Tibial nerve (tissue), 4 donors: ENCODE measurements at regions not wholly inside any gene's neighbourhood (a gene's known extent, or its start where the extent isn't known, plus 50 kb on each side); places are given as distances from the start of the nearest gene placed in this dataset.

ENCODE experiments used
- DNase-seq, 2 donors: peaks; one replicate each; pipeline ENCODE4 v3.0.0-alpha.2; 2019; ENCODE audit warnings: low spot score in 2 of 2
- H3K27ac ChIP-seq, 4 donors: fragments of 200-600 bp; sonication (generic) in 3 of 4; one replicate each; pipeline ENCODE4 v1.5.1; 2017 to 2019; ENCODE audit warnings: mild to moderate bottlenecking in 1 of 4
- H3K27me3 ChIP-seq, 2 donors: fragments of 200-600 bp; sonication (generic) in 1 of 2; one replicate each; pipeline versions ENCODE4 v1.5.1 to v1.6.0; 2017 to 2019
- H3K36me3 ChIP-seq, 3 donors: fragments of 200-600 bp; sonication (generic); one replicate each; pipeline ENCODE4 v1.5.1; 2018 to 2019
- H3K4me1 ChIP-seq, 4 donors: fragments of 200-600 bp; sonication (generic) in 3 of 4; one replicate each; pipeline ENCODE4 v1.5.1; 2017 to 2019
- H3K4me3 ChIP-seq, 4 donors: fragments of 200-600 bp; sonication (generic) in 3 of 4; one replicate each; pipeline ENCODE4 v1.5.1; 2017 to 2019; ENCODE audit warnings: mild to moderate bottlenecking in 1 of 4, moderate library complexity in 1 of 4
- H3K9me3 ChIP-seq, 4 donors: fragments of 200-600 bp; sonication (generic) in 3 of 4; one replicate each; pipeline ENCODE4 v1.5.1; 2017 to 2019
- EP300 ChIP-seq, 2 donors: sonication (generic); formaldehyde crosslinking; IDR thresholded peaks; one replicate each; pipeline ENCODE4 v1.6.1; 2017; ENCODE audit warnings: antibody characterized with exemption in 2 of 2, mild to moderate bottlenecking in 1 of 2
- POLR2A ChIP-seq, 2 donors: fragments of 450-650 bp; IDR thresholded peaks; one replicate each; pipeline ENCODE4 v1.6.1; 2017; ENCODE audit warnings: antibody characterized with exemption in 2 of 2, mild to moderate bottlenecking in 2 of 2, moderate library complexity in 2 of 2
- WGBS, 2 donors: methylation state at CpG; one replicate each; pipeline ENCODE4 v1.1.5; 2018; 5-methylcytosine and 5-hydroxymethylcytosine counted together
- TF ChIP-seq, protein P1 (sequence below), 5 experiments: fragments of 200-600 bp in 3 of 5; fragments of 450-650 bp in 2 of 5; sonication (generic) in 3 of 5; IDR thresholded peaks; one replicate each; pipeline ENCODE4 v1.5.1; 2016 to 2019; ENCODE audit warnings: antibody characterized with exemption in 5 of 5, mild to moderate bottlenecking in 3 of 5, moderate library complexity in 2 of 5

GRCh38 chr3:109596991-109597390 lies 259.6 kb upstream of the DPPA4 start:
- H3K9me3 ChIP-seq, result peaks cover 0 to 8% (median 2%) of the 10 kb centered on the region in 4 donors
- TF ChIP-seq EP300 (IDR thresholded peaks at IDR 0.05) (no peak), POLR2A (IDR thresholded peaks at IDR 0.05) (no peak)
- TF ChIP-seq, protein P1, sequence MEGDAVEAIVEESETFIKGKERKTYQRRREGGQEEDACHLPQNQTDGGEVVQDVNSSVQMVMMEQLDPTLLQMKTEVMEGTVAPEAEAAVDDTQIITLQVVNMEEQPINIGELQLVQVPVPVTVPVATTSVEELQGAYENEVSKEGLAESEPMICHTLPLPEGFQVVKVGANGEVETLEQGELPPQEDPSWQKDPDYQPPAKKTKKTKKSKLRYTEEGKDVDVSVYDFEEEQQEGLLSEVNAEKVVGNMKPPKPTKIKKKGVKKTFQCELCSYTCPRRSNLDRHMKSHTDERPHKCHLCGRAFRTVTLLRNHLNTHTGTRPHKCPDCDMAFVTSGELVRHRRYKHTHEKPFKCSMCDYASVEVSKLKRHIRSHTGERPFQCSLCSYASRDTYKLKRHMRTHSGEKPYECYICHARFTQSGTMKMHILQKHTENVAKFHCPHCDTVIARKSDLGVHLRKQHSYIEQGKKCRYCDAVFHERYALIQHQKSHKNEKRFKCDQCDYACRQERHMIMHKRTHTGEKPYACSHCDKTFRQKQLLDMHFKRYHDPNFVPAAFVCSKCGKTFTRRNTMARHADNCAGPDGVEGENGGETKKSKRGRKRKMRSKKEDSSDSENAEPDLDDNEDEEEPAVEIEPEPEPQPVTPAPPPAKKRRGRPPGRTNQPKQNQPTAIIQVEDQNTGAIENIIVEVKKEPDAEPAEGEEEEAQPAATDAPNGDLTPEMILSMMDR (IDR thresholded peaks at IDR 0.05), result no peak
- 65 to 70% methylated on average over 4 of the region's 4 CpGs for WGBS, 2 donors

DNA sequence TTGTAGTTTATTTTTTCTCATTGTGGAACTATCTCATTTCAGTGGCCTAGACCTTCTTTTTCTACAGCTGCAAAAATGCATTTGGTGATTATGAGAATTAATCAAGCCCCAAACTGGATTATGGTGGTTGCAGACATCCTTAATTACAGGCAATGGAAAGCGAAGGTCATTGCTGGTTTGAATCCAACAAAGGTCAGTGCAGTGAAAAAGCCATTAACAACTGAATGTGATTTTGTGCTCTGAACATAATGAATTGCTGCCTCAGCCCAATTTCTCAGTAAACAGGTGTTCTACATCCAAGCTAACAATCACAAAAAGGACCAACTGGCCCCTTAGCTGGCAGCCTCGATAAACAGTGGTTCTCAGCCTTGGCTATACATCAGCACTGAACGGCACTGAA lies 260.1 kb upstream of the DPPA4 start:
- DNase-seq, result no peak
- TF ChIP-seq, protein P1 (IDR thresholded peaks at IDR 0.05), result no peak
- TF ChIP-seq EP300 (IDR thresholded peaks at IDR 0.05) (no peak), POLR2A (IDR thresholded peaks at IDR 0.05) (no peak)
- H3K27ac ChIP-seq, result no peak overlapping the region
- no peak overlapping the region for H3K4me3 ChIP-seq
- H3K4me1 ChIP-seq, result no peaks in the 10 kb centered on the region
- 43 to 62% methylated on average over 3 of the region's 3 CpGs for WGBS, 2 donors
- no peaks in the 10 kb centered on the region for H3K27me3 ChIP-seq
- no peaks in the 10 kb centered on the region for H3K36me3 ChIP-seq
- H3K9me3 ChIP-seq, result peaks cover 0 to 8% (median 2%) of the 10 kb centered on the region in 4 donors

More at GRCh38 chr3:109596991-109597390, 259.6 kb upstream of the DPPA4 start:
- no peak overlapping the region for H3K27ac ChIP-seq
- no peak overlapping the region for H3K4me3 ChIP-seq
- DNase-seq, result no peak
- H3K27me3 ChIP-seq, result no peaks in the 10 kb centered on the region
- H3K36me3 ChIP-seq, result no peaks in the 10 kb centered on the region
- no peaks in the 10 kb centered on the region for H3K4me1 ChIP-seq

DNA sequence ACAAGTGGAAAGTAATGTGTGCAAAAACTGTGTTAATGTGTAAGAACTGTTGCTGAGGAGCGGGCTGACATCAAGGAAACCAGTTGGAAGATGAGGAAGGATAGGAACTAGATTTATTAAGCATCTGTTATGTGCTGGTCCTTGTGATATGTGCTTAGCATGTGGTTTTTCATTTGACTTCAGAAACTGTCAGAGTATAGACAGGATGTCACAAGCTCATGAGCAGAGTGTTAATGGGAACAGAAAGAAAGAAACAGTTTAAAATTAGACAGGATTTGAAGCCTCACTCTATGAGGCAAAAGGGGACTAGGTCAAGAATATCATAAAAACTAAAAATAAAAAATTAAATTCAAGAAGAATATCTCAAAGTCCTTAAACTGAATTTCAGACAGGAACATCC lies 270.6 kb upstream of the DPPA4 start:
- H3K4me1 ChIP-seq, result no peaks in the 10 kb centered on the region
- no peaks in the 10 kb centered on the region for H3K27me3 ChIP-seq
- peaks cover 0 to 4% (median 0%) of the 10 kb centered on the region in 4 donors for H3K9me3 ChIP-seq
- H3K36me3 ChIP-seq, result no peaks in the 10 kb centered on the region
- TF ChIP-seq EP300 (IDR thresholded peaks at IDR 0.05) (no peak), POLR2A (IDR thresholded peaks at IDR 0.05) (no peak)
- TF ChIP-seq, protein P1 (IDR thresholded peaks at IDR 0.05), result no peak
- no peak overlapping the region for H3K27ac ChIP-seq
- WGBS, 2 donors, result 90 to 91% methylated on average over 1 of the region's 1 CpG
- DNase-seq, result no peak
- no peak overlapping the region for H3K4me3 ChIP-seq

GRCh38 chr3:109608574-109608973 lies 271.2 kb upstream of the DPPA4 start:
- no peaks in the 10 kb centered on the region for H3K36me3 ChIP-seq
- H3K4me1 ChIP-seq, result no peaks in the 10 kb centered on the region
- H3K9me3 ChIP-seq, result peaks cover 0 to 4% (median 0%) of the 10 kb centered on the region in 4 donors
- 74 to 79% methylated on average over 9 of the region's 9 CpGs for WGBS, 2 donors
- H3K27ac ChIP-seq, result no peak overlapping the region
- H3K4me3 ChIP-seq, result no peak overlapping the region
- TF ChIP-seq POLR2A (IDR thresholded peaks at IDR 0.05) (no peak), EP300 (IDR thresholded peaks at IDR 0.05) (no peak)
- TF ChIP-seq, protein P1 (IDR thresholded peaks at IDR 0.05), result no peak
- DNase-seq, result no peak
- H3K27me3 ChIP-seq, result no peaks in the 10 kb centered on the region

DNA sequence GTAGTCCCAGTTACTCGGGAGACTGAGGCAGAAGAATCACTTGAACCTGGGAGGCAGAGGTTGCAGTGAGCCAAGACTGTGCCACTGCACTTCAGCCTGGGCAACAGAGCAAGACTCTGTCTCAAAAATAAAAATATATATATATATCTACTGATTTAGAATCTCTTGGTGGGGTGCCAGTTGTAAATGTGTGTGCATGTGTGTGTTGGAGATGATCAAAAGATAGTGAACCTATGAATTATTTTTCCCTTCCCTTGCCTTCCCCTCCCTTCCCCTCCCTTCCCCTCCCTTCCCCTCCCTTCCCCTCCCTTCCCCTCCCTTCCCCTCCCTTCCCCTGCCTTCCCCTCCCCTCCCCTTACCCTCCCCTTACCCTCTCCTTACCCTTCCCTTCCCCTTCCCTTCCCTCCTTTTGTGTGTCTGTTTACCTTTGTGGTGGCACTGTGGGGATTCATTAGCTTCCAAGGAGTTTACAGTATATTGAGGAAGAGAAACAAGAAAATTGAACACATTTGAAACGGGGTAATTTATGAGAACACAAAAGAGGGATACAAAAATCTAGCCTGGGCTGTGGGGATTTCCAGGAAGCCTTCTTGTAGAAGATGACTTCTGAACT lies 281.5 kb upstream of the DPPA4 start:
- no peaks in the 10 kb centered on the region for H3K4me1 ChIP-seq
- TF ChIP-seq EP300 (IDR thresholded peaks at IDR 0.05) (no peak), POLR2A (IDR thresholded peaks at IDR 0.05) (no peak)
- TF ChIP-seq, protein P1 (IDR thresholded peaks at IDR 0.05), result no peak
- WGBS, 2 donors, result 65% methylated on average over 2 of the region's 2 CpGs
- H3K27me3 ChIP-seq, result no peaks in the 10 kb centered on the region
- H3K36me3 ChIP-seq, result no peaks in the 10 kb centered on the region
- no peaks in the 10 kb centered on the region for H3K9me3 ChIP-seq
- H3K27ac ChIP-seq, result no peak overlapping the region
- DNase-seq, result no peak
- no peak overlapping the region for H3K4me3 ChIP-seq
